ENCODE measurements at regions not wholly inside any gene's neighbourhood (a gene's known extent, or its start where the extent isn't known, plus 50 kb on each side); places are given as distances from the start of the nearest gene placed in this dataset.
"Not testable (repeated sequence)": the region's sequence is repeated elsewhere in the genome, so short reads cannot be mapped to it uniquely, and the experiment has no call there.

DNA sequence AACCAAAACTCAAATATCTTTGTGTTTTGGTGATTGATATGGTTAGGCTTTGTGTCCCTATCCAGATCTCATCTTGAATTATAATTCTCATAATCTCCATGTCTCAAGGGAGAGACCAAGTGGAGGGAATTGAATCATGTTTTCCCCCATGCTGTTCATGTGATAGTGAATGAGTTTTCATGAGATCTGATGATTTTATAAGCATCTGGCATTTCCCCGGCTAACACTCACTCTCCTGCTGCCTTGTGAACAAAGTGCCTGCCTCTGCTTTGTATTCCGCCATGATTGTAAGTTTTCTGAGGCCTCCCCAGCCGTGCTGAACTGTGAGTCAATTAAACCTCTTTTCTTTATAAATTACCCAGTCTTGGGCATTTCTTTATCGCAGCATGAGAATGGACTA lies 419.5 kb downstream of the SH2D4B start:
- no peak for DNase-seq

DNA sequence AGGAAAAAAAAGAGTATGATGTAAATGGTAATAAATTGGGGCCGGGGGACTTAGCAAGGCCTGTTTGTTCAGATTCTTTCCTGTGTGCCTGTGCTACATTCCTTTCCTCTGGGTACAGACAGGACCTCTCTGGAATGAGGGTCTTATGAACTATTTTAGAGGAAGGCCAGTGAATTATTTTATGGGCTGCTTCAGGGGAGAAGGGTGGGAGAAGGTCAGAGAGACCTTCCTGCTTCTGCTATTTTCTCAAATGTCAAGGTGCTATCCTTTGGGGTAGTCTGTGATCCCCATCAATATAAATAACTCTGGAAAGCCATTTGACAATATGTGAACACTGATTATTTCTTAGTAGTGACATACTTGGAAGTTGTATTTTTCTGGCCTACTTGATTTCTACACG lies 426.5 kb downstream of the SH2D4B start:
- DNase-seq = no peak

DNA sequence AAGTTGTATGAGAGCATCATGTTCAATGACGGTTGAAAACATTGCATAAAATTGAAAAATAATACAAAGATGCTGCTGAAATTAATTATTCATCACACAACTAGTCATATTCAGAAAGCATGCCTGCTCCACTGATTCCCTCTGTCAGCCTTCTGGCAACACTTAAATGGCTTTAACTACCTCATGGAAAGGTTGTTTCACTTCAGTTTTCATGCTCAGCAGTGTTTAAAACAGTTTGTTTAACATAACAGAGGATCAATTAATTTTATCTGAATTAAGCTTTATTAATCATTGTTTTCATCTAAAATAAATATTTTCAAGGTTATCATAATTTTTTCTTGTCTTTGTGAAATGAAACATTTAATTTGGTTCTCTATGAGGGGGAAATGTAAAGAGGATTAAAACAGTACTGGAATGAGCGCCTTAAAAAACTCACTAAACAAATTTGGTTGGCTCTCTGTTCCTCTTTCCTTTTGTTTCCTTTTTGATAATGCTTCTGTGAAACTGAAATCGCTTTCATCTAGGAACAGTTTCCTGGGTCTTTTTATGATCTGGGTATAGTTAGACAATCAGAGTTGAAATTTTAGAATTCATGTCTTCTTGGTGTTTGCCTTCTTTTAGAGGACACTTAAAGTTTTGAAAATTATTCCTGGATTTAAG lies 427.4 kb downstream of the SH2D4B start:
- no peak for DNase-seq

DNA sequence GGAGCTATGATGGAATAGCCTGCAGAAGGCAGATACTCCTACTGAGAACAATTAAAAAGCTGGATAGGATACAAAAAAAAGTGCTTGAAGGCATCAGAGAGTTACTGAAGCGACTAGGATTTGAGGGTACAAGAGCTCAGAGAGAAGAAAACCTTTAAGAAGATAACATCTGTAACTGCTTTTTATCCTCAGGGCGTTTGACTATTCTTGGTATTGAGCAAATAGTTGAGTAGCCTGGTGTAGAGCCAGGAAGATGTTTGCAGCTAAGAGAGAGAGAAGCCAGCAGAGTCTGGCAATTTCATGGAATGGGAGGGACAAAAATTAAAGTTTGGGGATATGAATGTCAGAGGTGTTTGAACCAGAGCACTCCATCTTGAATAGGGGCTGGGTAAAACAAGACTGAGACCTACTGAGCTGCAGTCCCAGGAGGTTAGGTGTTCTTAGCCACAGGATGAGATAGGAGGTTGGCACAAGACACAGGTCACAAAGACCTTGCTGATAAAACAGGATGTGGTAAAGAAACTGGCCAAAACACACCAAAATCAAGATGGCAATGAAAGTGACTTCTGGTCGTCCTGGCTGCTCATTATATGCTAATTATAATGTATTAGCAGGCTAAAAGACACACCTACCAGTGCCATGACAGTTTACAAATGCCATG lies 428.8 kb downstream of the SH2D4B start:
- no peak for DNase-seq

DNA sequence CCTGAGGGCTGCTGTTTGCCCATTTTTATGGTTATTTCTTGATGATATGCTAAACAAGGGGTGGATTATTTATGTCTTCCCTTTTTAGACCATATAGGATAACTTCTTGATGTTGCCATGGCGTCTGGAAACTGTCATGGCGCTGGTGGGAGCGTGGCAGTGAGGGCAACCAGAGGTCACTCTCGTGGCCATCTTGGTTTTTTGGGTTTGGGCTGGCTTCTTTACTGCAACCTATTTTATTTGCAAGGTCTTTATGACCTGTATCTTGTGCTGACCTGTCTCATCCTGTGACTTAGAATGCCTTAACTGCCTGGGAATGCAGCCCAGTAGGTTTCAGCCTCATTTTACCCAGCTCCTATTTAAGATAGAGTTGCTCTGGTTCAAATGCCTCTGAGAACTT lies 429.7 kb downstream of the SH2D4B start:
- not testable (repeated sequence) for DNase-seq

DNA sequence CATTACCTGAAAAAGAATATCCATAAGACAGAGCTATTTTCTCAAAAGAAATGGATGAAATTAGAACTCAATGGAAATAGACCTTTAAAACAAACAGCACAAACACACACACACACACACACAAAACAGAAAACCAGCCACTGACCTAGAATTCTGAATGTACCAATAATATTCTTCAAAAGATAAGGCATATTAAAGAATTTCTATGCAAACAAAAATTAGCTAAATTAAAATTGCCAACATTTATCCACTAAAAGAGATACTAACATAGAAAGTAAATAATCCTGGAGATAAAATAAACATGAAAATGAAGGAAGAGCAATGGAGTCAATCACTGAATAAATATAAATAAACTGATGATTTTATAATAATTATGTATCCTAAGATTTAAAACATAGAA lies 431.2 kb downstream of the SH2D4B start:
- no peak for DNase-seq

DNA sequence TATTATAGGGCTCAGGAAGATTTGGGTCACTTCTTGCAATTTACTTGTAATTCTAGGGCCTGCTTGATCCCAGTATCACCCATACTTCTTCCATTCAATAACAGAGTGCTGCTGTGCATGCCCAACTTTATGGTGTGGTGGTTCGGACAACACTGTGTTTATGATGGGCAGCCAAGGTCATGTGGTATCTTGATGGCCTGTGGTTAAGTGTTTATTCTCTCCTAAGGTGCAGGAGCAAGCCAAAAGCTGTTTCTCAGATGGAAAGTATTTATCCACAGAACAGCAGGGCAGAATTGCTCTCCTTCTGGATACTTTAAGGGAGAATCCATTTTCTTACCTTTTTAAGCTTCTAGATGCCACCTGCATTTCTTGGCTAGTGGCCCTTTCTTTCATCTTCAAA lies 433.8 kb downstream of the SH2D4B start:
- DNase-seq = no peak

DNA sequence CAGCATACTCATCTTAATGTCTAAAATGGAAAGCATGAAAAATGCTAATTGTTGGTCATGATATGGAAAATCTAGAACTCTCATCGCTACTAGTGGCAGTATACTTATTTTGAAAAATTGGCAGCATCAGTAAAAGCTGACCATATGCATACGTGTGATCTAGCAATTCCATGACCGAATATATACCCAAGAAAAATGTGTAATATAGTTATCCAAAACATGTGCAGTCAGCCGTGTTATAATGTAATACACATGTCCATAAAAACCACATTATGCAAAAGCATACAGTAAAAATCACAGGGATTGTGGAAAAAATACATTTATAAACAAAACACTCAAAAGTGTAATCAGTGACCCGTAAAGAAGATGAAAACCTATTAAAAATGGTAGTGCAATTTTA lies 439.0 kb downstream of the SH2D4B start:
- DNase-seq = no peak

DNA sequence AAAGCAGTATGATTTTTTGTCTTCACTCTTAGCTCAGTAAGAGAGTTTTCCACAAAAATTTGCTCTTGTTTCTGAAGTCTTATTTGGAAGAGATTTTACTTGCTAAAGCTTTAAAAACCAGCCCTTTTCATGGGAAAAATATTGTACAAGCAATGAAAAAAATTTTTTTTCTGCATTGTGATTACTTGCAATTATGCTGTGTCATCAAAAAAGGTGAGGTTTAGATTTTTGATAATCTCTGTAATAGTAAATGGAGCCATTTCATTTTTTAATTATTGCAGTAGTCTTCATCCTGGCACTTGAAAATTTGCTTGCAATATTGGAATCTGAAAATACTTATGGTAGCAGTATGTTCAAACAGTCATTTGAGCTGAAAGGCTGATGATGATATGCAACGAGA lies 447.4 kb downstream of the SH2D4B start:
- DNase-seq = no peak

DNA sequence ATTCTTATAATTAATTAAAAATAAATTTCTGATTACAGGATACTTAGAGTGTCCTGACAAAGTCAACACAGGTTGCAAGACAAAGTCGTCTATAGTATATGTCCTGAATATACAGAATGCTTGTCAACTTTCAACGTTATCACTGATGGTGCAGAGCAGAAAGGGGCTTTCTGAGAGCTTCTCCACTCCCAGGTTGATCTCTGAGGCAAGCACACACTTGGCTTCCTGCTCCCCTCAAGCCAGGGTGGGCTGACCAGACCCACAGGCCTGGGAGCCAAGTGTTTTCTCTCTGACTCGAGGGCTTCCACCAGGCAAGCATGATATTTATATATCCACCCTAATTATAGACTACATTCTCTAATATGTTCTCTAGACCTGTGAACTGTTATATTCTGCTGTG lies 448.9 kb downstream of the SH2D4B start:
- DNase-seq = no peak

DNA sequence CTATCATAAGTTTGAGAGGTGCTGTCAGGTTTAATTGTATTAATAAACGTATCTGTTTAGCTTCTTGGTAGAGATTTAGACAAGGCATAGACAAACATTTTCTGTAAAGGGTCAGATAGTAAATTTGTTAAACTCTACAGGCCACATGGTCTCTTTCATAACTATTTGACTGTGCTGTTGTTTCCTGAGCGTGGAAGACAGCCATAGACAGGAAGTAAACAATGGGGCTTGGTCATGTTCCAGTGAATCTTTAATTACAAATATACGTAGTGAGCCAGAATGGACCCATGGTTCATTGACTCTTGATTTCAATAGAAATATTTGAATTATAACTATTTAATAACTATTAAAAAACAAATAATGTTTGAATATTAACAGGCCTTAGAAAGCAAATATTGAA lies 451.1 kb downstream of the SH2D4B start:
- no peak for DNase-seq

DNA sequence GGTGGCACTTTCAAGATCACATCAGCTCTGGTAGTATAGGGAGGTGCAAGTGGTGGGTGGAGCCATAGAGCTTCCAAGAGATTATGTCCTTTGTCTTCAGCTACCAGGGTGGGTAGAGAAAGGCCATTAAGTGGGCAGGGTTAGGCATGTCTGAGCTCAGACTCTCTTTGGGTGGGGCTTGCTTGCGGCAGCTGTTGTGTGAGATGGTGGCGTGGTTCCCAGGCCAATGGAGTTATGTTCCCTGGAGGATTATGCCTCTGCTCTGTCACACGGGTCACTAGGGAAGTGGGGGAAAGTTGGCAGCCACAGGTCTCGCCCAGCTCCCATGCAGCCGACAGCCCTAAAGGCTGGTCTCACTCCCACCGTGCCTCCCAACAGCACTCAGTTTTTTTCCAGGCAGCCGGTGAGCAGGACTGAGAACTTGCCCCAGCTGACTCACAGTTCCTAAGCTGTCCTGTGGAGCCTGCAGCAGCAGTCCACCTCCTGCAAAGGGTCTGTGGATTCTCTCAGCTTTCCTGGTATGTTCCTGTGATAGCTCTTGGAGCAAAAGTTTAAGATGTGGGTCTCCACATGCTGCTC lies 459.0 kb downstream of the SH2D4B start:
- no peak for DNase-seq

DNA sequence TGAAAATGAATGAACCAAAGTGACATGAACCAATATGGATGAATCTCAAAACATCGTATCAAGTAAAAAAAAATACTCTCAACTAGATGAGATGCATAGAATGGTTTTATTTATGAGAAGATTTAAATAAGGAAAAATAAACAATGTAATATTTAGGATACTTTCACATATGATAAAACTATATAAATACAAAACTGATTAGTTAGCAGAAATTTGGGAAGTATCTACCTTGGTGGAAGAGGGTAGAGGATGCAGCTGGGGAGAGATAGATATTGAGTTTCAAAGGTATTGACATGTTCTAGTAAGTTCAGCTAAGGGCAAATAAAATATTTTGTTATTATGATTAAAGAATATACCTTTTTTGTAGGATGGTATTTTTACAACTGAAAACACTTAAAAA lies 463.1 kb downstream of the SH2D4B start:
- DNase-seq = no peak

DNA sequence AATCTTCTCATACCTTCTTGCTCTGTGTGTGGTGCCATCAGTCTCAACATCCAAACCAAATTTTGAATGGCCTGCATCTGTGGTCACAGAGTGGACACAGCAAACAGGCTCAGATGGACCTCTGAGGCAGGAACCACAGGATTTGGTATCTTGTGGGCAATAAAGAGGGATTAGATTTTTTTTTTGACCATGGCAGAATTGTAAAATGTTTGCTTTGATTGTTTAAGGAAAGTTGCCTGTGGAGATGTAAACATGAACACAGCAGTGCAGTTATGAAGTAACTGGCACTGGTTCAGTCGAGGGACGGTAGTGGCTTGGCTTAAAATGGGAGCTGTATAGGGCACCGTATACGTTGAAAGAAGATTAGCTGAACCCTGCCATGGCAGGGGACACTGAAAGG lies 464.7 kb downstream of the SH2D4B start:
- no peak for DNase-seq

DNA sequence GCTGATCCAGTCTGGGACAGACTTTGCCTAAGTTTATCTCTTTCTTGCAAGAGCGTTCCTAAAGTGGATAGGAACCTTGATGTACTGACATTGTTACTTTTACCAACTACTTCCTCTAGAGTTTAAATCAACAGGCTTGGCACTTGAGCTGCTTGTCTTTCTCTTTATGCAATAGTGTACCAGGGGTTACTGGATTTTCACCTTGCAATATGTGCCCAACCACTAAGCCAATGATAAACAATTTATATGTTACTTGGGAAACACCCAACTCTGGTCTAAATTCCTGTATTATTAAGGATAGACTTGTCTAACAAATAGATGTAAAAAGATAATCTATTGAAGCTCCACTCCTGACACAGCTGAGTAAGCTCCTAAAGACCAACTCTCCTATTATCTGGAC lies 470.2 kb downstream of the SH2D4B start:
- DNase-seq = no peak

DNA sequence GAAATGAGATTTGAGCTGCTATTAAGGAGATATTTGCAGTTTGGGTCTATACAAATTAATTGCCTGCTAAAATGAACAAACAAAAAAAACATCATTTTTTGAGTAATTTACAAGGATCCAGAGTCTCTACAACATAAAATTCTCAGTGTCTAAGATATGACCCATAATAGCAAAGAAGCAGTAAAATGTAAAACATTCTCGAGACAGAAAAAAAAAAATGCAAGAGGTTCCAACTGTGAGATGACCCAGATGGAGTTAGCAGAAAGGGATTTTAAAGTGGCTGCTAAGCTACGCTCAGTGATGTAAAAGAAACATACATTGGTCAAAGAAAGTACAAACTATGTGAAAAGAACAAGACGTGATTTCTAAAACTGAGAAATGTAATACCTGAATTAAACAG lies 471.0 kb downstream of the SH2D4B start:
- no peak for DNase-seq

DNA sequence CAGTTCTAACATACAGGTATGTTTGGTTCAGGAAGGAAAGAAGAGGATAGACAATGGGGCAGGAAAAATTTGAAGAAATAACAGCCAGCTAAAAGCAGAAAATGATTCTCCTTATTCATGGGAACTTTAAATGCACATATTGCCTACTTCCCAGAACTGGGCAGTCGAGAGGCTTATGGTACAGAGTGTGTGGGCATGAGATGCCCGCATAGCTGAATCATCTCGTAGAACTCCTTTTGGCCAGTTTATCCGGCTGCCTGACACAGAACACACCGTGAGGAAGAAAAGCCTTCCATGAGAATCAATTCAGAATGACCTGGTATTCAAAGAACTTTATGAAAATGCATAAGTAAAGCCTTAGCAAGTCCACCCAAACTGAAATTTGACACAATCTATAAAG lies 471.6 kb downstream of the SH2D4B start:
- no peak for DNase-seq

DNA sequence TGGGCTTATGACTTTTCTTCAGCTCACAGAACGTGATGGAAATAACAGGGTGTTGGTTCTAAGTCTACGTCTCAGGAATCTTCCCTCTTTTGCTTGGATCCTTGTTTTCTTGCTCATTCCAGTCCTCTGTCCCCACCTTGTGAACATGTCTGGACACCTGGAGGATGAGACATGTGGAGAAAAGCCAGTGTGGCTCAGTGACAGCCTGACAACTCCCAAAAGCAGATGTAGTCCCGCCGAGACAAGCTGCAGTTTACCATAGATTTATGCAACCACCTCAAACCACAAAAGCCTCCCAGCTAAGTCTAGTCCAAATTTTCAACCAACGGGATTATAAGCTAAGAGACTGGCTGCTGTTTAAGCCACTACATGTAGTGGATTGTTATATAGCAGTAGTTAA lies 476.1 kb downstream of the SH2D4B start:
- no peak for DNase-seq

DNA sequence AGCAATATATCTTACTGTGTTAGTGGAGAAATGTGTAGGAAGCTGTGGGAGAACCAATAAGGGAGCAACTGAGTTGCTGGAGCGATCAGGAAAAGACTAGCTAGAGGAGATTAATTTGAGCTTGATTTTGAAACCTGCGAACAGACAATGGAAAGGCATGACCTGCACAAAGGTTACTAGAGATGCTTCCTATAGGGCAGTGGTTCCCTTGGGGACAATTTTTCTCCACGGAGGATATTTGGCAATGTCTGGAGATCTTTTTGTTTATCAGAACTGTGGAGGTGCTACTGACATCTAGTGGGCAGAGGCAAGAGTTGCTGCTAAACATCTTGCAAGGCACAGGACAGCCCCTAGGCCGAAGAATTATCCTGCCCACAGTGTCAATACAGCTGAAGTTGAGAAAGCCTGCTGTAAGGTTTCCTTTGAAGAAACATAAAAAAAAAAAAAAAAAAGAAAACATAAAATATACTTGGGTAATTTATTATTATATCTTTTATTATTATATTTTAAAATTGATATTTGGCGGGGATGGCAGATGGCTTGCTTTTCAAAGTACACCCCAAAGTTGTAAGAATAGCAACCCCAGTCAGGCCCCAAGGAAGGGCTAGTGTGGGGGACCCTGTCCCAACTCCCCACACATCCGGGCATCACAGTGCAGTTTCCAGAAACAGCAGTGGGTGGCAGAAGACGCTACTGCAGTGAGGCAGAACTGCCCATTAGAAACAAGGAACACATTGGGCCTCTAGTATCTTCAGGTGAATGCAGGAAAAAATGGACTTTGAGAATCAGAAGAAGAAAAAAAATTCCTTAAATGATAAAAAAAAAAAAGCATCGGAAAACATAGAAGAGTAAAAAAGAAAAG lies 481.6 kb downstream of the SH2D4B start:
- DNase-seq = peak; percentile 36

DNA sequence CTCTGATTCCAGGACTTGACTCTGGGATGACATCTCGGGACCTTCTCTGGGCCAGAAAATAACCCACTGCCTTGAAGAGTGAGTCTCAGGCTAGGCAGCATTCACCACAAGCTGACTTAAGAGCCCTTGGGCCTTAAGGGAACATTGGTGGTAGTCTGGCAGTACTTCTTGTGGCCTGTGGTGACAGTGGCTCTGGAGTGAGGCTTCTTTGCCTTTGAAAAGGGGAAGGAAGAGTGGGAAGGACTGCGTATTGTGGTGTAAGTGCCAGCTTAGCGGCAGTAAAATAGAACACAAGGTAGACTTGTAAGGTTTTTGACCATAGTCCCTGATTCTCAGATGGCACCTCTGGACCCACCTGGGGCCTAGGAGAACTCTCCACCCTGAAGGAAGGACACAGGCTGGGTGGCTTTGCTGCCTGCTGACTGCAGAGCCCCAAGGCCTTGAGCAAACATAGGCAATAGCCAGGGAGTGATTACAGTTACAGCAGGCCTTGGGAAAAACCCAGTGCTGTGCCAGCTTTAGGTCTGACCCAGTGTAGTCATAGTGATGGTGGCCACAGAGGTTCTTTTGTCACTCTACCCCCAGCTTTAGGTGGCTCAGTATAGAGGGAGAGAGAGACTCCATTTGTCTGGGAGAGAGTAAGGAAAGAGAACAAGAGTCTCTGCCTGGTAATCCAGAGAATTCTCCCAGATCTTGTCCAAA lies 483.9 kb downstream of the SH2D4B start:
- no peak for DNase-seq

DNA sequence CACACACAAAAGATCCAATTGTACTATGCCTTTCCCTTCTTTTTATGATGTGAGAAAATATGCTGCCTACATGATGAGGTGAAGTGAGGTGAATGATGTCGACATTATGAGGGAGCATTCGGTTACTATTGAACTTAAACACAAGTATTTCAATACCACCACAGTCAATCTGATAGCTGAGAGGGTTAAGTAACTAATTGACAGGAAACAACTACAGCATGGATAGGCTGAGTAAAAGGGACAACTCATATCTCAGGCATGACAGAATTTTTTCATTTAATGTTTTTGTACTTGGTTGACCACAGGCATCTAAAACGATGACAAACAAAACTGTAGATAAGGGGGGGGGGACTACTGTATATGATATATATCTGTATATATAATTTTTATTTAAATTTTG lies 488.9 kb downstream of the SH2D4B start:
- DNase-seq = no peak

DNA sequence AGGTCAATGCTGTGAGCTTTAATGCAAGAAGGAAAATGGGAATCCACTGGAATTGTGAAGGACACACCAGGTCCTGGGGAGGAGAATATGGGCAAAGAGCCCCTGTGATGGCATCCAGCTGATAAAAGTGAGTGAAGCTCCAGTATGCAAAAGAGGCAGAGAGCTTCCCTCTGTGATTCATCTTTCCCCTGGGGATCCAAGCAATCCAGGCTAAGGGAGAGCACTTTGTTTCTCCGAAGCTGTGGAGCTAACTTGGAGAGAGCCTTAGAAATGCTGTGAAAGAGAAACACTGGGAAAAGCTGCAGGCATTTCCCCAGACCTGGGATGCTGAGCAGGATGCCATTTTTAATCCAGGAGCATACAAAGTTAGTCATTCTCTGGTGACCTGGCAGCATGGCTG lies 489.5 kb downstream of the SH2D4B start:
- DNase-seq = no peak

DNA sequence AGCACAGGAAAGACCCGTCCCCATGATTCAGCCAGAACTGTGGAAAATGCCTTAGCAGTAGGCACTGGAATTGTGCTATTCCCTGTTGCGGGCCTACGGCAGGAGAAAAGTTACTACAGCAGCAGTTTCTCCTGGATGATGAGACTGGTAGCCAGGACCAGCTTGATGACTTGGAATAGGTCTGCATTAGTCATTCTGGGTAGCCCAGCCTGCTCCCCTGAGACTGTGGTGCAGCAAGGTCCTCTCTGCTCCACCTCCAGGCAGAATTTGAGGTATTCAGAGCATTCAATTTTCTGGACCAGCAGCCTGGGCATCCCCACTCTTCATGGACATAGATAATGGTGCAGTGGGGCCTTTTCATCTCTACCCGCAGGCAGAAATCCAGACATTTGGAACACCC lies 490.0 kb downstream of the SH2D4B start:
- DNase-seq = no peak

Measured in activated CD4-positive, alpha-beta T cell treated with anti-CD3 and anti-CD28 coated beads, Interleukin-2, amount 50 U/mL, for 16 hours (primary cell).